GM21367 (cell line): ENCODE measurements at regions not wholly inside any gene's neighbourhood (a gene's known extent, or its start where the extent isn't known, plus 50 kb on each side); places are given as distances from the start of the nearest gene placed in this dataset.

Experiments used
- ATAC-seq: cut with Tn5 transposase; IDR thresholded peaks from one replicate; pipeline ENCODE4 v1.9.1; 2021; ENCODE audit not compliant: unreplicated experiment

GRCh38 chr3:35505181-35505580 lies 134.1 kb upstream of the ARPP21 start:
- no peak for ATAC-seq

GRCh38 chr3:35505772-35506171 lies 133.6 kb upstream of the ARPP21 start:
- no peak for ATAC-seq

- ATAC-seq: no peak
Measured at GRCh38 chr3:35519936-35520335, 119.4 kb upstream of the ARPP21 start.

- no peak for ATAC-seq
Measured at GRCh38 chr3:35521196-35521595, 118.1 kb upstream of the ARPP21 start.

- ATAC-seq: no peak
Measured at GRCh38 chr3:35522450-35522849, 116.9 kb upstream of the ARPP21 start.

GRCh38 chr3:35523074-35523473 lies 116.3 kb upstream of the ARPP21 start:
- ATAC-seq: no peak

GRCh38 chr3:35523838-35524237 lies 115.5 kb upstream of the ARPP21 start:
- no peak for ATAC-seq

GRCh38 chr3:35524856-35525255 lies 114.5 kb upstream of the ARPP21 start:
- no peak for ATAC-seq

GRCh38 chr3:35528728-35529127 lies 110.6 kb upstream of the ARPP21 start:
- ATAC-seq: no peak

GRCh38 chr3:35529337-35529736 lies 110.0 kb upstream of the ARPP21 start:
- no peak for ATAC-seq

- ATAC-seq: no peak
Measured at GRCh38 chr3:35537265-35537664, 102.1 kb upstream of the ARPP21 start.

- no peak for ATAC-seq
Measured at GRCh38 chr3:35544976-35545375, 94.3 kb upstream of the ARPP21 start.

GRCh38 chr3:35549690-35550089 lies 89.6 kb upstream of the ARPP21 start:
- no peak for ATAC-seq

GRCh38 chr3:35562141-35562540 lies 77.2 kb upstream of the ARPP21 start:
- no peak for ATAC-seq

GRCh38 chr3:35565048-35565447 lies 74.3 kb upstream of the ARPP21 start:
- no peak for ATAC-seq
